Neural progenitor cell (in vitro differentiated cells): ENCODE measurements at regions not wholly inside any gene's neighbourhood (a gene's known extent, or its start where the extent isn't known, plus 50 kb on each side); places are given as distances from the start of the nearest gene placed in this dataset. TPM values are rescaled to one million over a fixed set of nuclear protein-coding genes. Genes with fewer than 3 reads are reported as not detected.

Experiments used
- DNase-seq: peaks from one replicate; pipeline ENCODE4 v3.0.0-alpha.2; 2016; ENCODE audit warnings: low spot score
- H2AFZ ChIP-seq: fragments of 200-600 bp; sonication (generic); replicated peaks from 2 replicates; pipeline ENCODE4 v1.6.1; 2016; ENCODE audit warnings: antibody characterized with exemption
- H3F3A ChIP-seq: fragments of 200-600 bp; sonication (generic); 2 replicates; pipeline ENCODE4 v1.6.1; 2016; ENCODE audit warnings: antibody characterized with exemption, low read depth
- H3K27ac ChIP-seq: fragments of 200-600 bp; sonication (generic); 2 replicates; pipeline ENCODE4 v1.5.1; 2016; ENCODE audit warnings: mild to moderate bottlenecking
- H3K27me3 ChIP-seq: fragments of 200-600 bp; sonication (generic); 2 replicates; pipeline ENCODE4 v1.6.1; 2016; ENCODE audit warnings: mild to moderate bottlenecking, moderate library complexity
- H3K36me3 ChIP-seq: fragments of 200-600 bp; sonication (generic); 2 replicates; pipeline ENCODE4 v1.5.1; 2016
- H3K4me1 ChIP-seq: fragments of 200-600 bp; sonication (generic); 2 replicates; pipeline ENCODE4 v1.6.1; 2016; ENCODE audit warnings: mixed run types
- H3K4me2 ChIP-seq: fragments of 200-600 bp; sonication (generic); 2 replicates; pipeline ENCODE4 v1.6.1; 2016
- H3K4me3 ChIP-seq: fragments of 200-600 bp; sonication (generic); 2 replicates; pipeline ENCODE4 v1.5.1; 2016
- H3K79me2 ChIP-seq: fragments of 200-600 bp; sonication (generic); 2 replicates; pipeline ENCODE4 v1.6.1; 2016; ENCODE audit warnings: low read depth
- H3K9ac ChIP-seq: fragments of 200-600 bp; sonication (generic); 2 replicates; pipeline ENCODE4 v1.6.1; 2016
- H3K9me3 ChIP-seq: fragments of 200-600 bp; sonication (generic); 2 replicates; pipeline ENCODE4 v1.5.1; 2016; ENCODE audit warnings: low read depth
- H4K20me1 ChIP-seq: fragments of 200-600 bp; sonication (generic); 2 replicates; pipeline ENCODE4 v1.6.1; 2016; ENCODE audit warnings: low read depth
- H3K27ac Mint-ChIP-seq: 3 replicates; pipeline ENCODE4 v1.8.0; 2021; ENCODE audit warnings: mixed read lengths
- H3K27me3 Mint-ChIP-seq: 2 replicates; pipeline ENCODE4 v1.8.0; 2022; ENCODE audit warnings: low read depth, mild to moderate bottlenecking, inconsistent platforms, moderate library complexity, mixed read lengths; ENCODE audit not compliant: insufficient read depth
- H3K36me3 Mint-ChIP-seq: 3 replicates; pipeline ENCODE4 v1.8.0; 2021; ENCODE audit warnings: mixed read lengths
- H3K4me1 Mint-ChIP-seq: 3 replicates; pipeline ENCODE4 v1.8.0; 2021; ENCODE audit warnings: mixed read lengths
- H3K4me3 Mint-ChIP-seq: 3 replicates; pipeline ENCODE4 v1.8.0; 2021; ENCODE audit warnings: mild to moderate bottlenecking, moderate library complexity, mixed read lengths
- H3K9me3 Mint-ChIP-seq: 3 replicates; pipeline ENCODE4 v1.8.0; 2020; ENCODE audit warnings: mixed read lengths
- EZH2 ChIP-seq: fragments of 200-600 bp; sonication (generic); IDR thresholded peaks from 2 replicates; pipeline ENCODE4 v1.6.1; 2017; ENCODE audit warnings: antibody characterized with exemption, mild to moderate bottlenecking, moderate library complexity
- EZH2phosphoT487 ChIP-seq: fragments of 200-600 bp; sonication (generic); IDR thresholded peaks from 2 replicates; pipeline ENCODE4 v1.6.1; 2017; ENCODE audit warnings: antibody characterized with exemption
- small RNA-seq: library from RNA; depleted of rRNA; stranded (forward); fragments of <200 nt; gene quantifications from one replicate; pipeline ENCODE3, GENCODE V24; 2015
- TF ChIP-seq, protein P1 (sequence below): fragments of 200-600 bp; sonication (generic); IDR thresholded peaks from 2 replicates; pipeline ENCODE4 v1.5.1; 2017; ENCODE audit warnings: antibody characterized with exemption, mild to moderate bottlenecking

DNA sequence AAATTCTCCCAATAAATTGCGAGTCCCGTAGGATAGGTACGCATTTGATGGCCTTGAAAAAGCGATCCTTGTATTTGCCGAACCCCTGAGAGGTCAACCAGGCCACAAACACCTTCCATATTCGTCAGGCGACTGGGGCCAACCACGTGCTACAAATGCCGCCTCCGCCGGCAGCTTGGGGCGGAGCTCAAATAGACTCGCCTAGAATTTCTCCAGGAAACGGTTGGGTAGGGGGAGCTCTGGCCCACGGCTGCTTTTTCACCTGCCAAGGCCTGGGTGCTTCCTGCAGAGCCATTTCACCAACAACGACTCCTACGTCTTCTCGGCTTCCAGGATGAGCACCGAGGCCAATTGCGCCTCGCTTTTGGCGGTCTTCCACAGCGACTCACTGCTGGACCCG lies 53.4 kb upstream of the KIF5B start:
- DNase-seq: no peak
- H3K9me3 ChIP-seq: no peaks in the 10 kb centered on the region
- Mint-ChIP-seq H3K27ac (no peak overlapping the region), H3K4me1 (peaks cover 2% of the 10 kb centered on the region), H3K27me3 (no peaks in the 10 kb centered on the region), H3K36me3 (no peaks in the 10 kb centered on the region), H3K4me3 (no peak overlapping the region), H3K9me3 (peaks cover 9% of the 10 kb centered on the region)
- H3F3A ChIP-seq: no peaks in the 10 kb centered on the region
- H3K9ac ChIP-seq: no peak overlapping the region
- H3K4me2 ChIP-seq: no peak overlapping the region
- no peak overlapping the region for H3K4me3 ChIP-seq
- H4K20me1 ChIP-seq: no peaks in the 10 kb centered on the region
- no peaks in the 10 kb centered on the region for H3K36me3 ChIP-seq
- H3K4me1 ChIP-seq: no peaks in the 10 kb centered on the region
- H3K79me2 ChIP-seq: no peaks in the 10 kb centered on the region
- TF ChIP-seq EZH2 (no peak), EZH2phosphoT487 (no peak)
- TF ChIP-seq, protein P1, sequence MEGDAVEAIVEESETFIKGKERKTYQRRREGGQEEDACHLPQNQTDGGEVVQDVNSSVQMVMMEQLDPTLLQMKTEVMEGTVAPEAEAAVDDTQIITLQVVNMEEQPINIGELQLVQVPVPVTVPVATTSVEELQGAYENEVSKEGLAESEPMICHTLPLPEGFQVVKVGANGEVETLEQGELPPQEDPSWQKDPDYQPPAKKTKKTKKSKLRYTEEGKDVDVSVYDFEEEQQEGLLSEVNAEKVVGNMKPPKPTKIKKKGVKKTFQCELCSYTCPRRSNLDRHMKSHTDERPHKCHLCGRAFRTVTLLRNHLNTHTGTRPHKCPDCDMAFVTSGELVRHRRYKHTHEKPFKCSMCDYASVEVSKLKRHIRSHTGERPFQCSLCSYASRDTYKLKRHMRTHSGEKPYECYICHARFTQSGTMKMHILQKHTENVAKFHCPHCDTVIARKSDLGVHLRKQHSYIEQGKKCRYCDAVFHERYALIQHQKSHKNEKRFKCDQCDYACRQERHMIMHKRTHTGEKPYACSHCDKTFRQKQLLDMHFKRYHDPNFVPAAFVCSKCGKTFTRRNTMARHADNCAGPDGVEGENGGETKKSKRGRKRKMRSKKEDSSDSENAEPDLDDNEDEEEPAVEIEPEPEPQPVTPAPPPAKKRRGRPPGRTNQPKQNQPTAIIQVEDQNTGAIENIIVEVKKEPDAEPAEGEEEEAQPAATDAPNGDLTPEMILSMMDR: no peak
- H3K27ac ChIP-seq: no peak overlapping the region
- H2AFZ ChIP-seq: no peak overlapping the region
- H3K27me3 ChIP-seq: no peaks in the 10 kb centered on the region

Small RNA genes lying in the stretch of these regions (small RNA-seq; reads per million reads assigned to genes)
- not detected for gene AL161932.1
- gene RNU7-22P: not detected
